ENCODE measurements at regions not wholly inside any gene's neighbourhood (a gene's known extent, or its start where the extent isn't known, plus 50 kb on each side); places are given as distances from the start of the nearest gene placed in this dataset.
"Not testable (repeated sequence)": the region's sequence is repeated elsewhere in the genome, so short reads cannot be mapped to it uniquely, and the experiment has no call there.

- no peaks in the 10 kb centered on the region for H3K4me1 ChIP-seq (ENCODE audit: insufficient read depth, low read length)
- no peaks in the 10 kb centered on the region for H3K27me3 ChIP-seq (ENCODE audit: insufficient read depth, low read length)
- H3K4me3 ChIP-seq (ENCODE audit: low read length) = no peak overlapping the region
- H3K9me3 ChIP-seq (ENCODE audit: low read depth, low read length) = no peaks in the 10 kb centered on the region
These were observed 642.3 kb downstream of the MAFB start for GRCh38 chr20:40046703-40047102.

GRCh38 chr20:40037511-40037910 is 651.5 kb downstream of the MAFB start:
- Histone ChIP-seq H3K4me3 (ENCODE audit: low read length) (no peak overlapping the region), H3K27me3 (ENCODE audit: insufficient read depth, low read length) (no peaks in the 10 kb centered on the region), H3K9me3 (ENCODE audit: low read depth, low read length) (no peaks in the 10 kb centered on the region), H3K4me1 (ENCODE audit: insufficient read depth, low read length) (no peaks in the 10 kb centered on the region)

DNA sequence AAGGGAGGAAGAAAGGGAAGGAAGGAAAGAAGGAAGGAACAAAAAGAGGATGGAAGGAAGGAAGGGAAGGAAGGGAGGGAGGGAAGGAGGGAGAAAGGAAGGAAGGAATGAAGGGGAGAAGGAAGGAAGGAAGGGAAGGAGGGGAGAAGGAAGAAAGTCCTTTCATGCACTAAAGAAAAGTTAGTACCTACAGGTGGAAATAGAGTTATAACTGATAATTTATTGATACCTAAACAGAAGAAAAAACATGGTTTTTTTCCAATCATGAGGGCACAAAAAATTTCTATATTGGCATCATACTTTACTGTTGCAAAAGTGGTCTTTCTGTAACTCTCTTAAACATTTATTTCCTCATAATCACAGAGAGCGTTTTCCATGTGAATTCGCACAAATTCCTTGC is 659.4 kb downstream of the MAFB start:
- Histone ChIP-seq H3K4me3 (ENCODE audit: low read length) (no peak overlapping the region), H3K4me1 (ENCODE audit: insufficient read depth, low read length) (no peaks in the 10 kb centered on the region), H3K9me3 (ENCODE audit: low read depth, low read length) (no peaks in the 10 kb centered on the region)

DNA sequence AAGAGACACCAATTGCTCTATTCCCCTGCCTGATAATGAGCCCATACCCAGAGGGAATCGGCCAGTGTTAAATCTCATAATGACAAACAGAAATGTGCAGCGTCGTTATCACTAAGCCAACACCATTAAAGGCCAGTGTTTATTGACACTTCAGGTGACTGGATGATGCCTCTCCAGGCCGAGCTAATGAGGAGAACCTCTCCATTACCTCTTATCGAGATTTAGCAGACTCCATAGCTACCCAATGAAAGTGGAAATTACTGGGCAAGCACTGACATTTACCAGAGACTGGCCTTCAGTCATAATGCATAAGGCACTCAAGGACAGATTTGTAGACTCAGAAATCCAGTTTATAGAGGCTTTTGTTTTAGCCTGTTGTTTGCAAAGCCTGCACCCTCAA is 669.5 kb downstream of the MAFB start:
- H3K9me3 ChIP-seq (ENCODE audit: low read depth, low read length) = no peaks in the 10 kb centered on the region
- H3K4me1 ChIP-seq (ENCODE audit: insufficient read depth, low read length) = no peaks in the 10 kb centered on the region
- no peak overlapping the region for H3K4me3 ChIP-seq (ENCODE audit: low read length)
- H3K27me3 ChIP-seq (ENCODE audit: insufficient read depth, low read length) = no peaks in the 10 kb centered on the region

More for the DNA sequence above, 659.4 kb downstream of the MAFB start:
- H3K27me3 ChIP-seq (ENCODE audit: insufficient read depth, low read length) = no peaks in the 10 kb centered on the region

GRCh38 chr20:40017765-40018164 is 671.3 kb downstream of the MAFB start:
- Histone ChIP-seq H3K4me1 (ENCODE audit: insufficient read depth, low read length) (no peaks in the 10 kb centered on the region), H3K4me3 (ENCODE audit: low read length) (no peak overlapping the region), H3K27me3 (ENCODE audit: insufficient read depth, low read length) (no peaks in the 10 kb centered on the region), H3K9me3 (ENCODE audit: low read depth, low read length) (no peaks in the 10 kb centered on the region)

DNA sequence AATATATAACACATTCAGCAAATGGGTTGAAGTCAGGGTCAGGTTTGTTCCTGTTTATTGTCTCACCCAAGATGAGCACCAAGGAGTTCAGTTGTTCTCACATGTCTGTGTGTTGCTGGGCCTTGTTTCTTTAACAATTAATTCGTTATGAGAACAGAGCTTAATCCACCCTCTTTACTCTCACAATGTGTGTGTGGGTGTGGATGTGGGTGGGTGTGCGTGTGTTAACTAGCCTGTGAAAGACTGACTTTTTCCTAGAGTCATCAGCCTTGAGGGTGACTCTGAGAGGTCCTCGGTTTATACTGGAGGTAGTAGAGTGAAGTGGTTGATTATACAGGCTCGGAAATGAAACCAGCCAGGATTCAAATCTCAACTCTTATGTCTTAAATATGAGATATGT is 672.1 kb downstream of the MAFB start:
- Histone ChIP-seq H3K9me3 (ENCODE audit: low read depth, low read length) (no peaks in the 10 kb centered on the region), H3K27me3 (ENCODE audit: insufficient read depth, low read length) (no peaks in the 10 kb centered on the region), H3K4me1 (ENCODE audit: insufficient read depth, low read length) (no peaks in the 10 kb centered on the region), H3K4me3 (ENCODE audit: low read length) (no peak overlapping the region)

GRCh38 chr20:40016392-40016791 is 672.6 kb downstream of the MAFB start:
- Histone ChIP-seq H3K4me1 (ENCODE audit: insufficient read depth, low read length) (no peaks in the 10 kb centered on the region), H3K9me3 (ENCODE audit: low read depth, low read length) (no peaks in the 10 kb centered on the region), H3K27me3 (ENCODE audit: insufficient read depth, low read length) (no peaks in the 10 kb centered on the region), H3K4me3 (ENCODE audit: low read length) (no peak overlapping the region)

- H3K4me1 ChIP-seq (ENCODE audit: insufficient read depth, low read length); H3K27me3 ChIP-seq (ENCODE audit: insufficient read depth, low read length); H3K4me3 ChIP-seq (ENCODE audit: low read length); H3K9me3 ChIP-seq (ENCODE audit: low read depth, low read length): not testable (repeated sequence)
These were observed 677.0 kb downstream of the MAFB start for GRCh38 chr20:40012026-40012425.

- H3K4me1 ChIP-seq (ENCODE audit: insufficient read depth, low read length) = no peaks in the 10 kb centered on the region
- no peak overlapping the region for H3K4me3 ChIP-seq (ENCODE audit: low read length)
- H3K27me3 ChIP-seq (ENCODE audit: insufficient read depth, low read length) = peaks cover 2% of the 10 kb centered on the region
- H3K9me3 ChIP-seq (ENCODE audit: low read depth, low read length) = no peaks in the 10 kb centered on the region
These were observed 678.6 kb downstream of the MAFB start for GRCh38 chr20:40010483-40010882.

- Histone ChIP-seq H3K9me3 (ENCODE audit: low read depth, low read length) (no peaks in the 10 kb centered on the region), H3K27me3 (ENCODE audit: insufficient read depth, low read length) (peaks cover 2% of the 10 kb centered on the region), H3K4me3 (ENCODE audit: low read length) (no peak overlapping the region), H3K4me1 (ENCODE audit: insufficient read depth, low read length) (no peaks in the 10 kb centered on the region)
These were observed 679.5 kb downstream of the MAFB start for GRCh38 chr20:40009542-40009941.

DNA sequence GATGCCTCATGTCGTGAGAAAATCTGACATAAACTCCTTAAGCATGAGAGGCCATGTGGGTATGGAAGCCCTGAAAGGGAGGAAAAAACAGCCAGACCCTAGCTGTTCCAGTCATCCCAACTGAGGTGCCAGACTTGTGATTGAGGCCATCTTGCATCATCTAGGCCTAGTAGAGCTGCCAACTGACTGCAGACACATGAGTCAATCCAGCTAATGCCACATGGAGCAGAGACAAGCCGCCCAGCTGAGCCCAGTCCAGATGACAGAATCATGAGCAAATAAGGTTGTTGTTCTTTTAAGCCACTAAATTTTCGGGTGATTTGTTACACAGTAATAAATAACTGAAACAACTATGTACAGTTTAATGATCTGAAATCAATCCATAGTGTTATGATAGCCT is 680.9 kb downstream of the MAFB start:
- Histone ChIP-seq H3K4me1 (ENCODE audit: insufficient read depth, low read length) (no peaks in the 10 kb centered on the region), H3K27me3 (ENCODE audit: insufficient read depth, low read length) (peaks cover 2% of the 10 kb centered on the region), H3K4me3 (ENCODE audit: low read length) (no peak overlapping the region), H3K9me3 (ENCODE audit: low read depth, low read length) (no peaks in the 10 kb centered on the region)

GRCh38 chr20:40006168-40006860 is 682.7 kb downstream of the MAFB start:
- H3K4me1 ChIP-seq (ENCODE audit: insufficient read depth, low read length) = no peaks in the 10 kb centered on the region
- no peak overlapping the region for H3K4me3 ChIP-seq (ENCODE audit: low read length)
- no peaks in the 10 kb centered on the region for H3K9me3 ChIP-seq (ENCODE audit: low read depth, low read length)
- peaks cover 2% of the 10 kb centered on the region for H3K27me3 ChIP-seq (ENCODE audit: insufficient read depth, low read length)

GRCh38 chr20:40004092-40004491 is 684.9 kb downstream of the MAFB start:
- H3K9me3 ChIP-seq (ENCODE audit: low read depth, low read length); H3K4me1 ChIP-seq (ENCODE audit: insufficient read depth, low read length); H3K4me3 ChIP-seq (ENCODE audit: low read length); H3K27me3 ChIP-seq (ENCODE audit: insufficient read depth, low read length): not testable (repeated sequence)

DNA sequence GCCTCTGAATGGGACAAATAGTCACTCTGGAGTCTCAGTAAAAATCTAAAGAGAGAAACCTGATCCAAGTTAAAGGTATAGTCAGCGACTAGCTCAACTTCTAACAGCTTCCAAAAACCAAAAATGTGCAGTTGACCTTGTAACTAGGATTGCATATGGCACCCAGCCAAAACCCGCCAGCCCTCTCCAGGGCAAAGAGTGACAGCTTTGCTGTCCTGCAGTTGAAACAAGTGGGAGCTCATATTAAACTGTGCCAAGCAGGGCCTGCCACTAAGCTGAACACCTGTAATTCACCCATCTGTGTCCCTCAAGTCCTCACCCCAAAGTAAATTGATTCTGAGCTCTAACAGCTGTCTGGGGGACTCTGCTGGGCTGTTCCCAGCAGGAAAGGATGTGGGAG is 695.3 kb downstream of the MAFB start:
- Histone ChIP-seq H3K27me3 (ENCODE audit: insufficient read depth, low read length) (no peaks in the 10 kb centered on the region), H3K4me1 (ENCODE audit: insufficient read depth, low read length) (no peaks in the 10 kb centered on the region), H3K4me3 (ENCODE audit: low read length) (no peak overlapping the region), H3K9me3 (ENCODE audit: low read depth, low read length) (peaks cover 6% of the 10 kb centered on the region)

DNA sequence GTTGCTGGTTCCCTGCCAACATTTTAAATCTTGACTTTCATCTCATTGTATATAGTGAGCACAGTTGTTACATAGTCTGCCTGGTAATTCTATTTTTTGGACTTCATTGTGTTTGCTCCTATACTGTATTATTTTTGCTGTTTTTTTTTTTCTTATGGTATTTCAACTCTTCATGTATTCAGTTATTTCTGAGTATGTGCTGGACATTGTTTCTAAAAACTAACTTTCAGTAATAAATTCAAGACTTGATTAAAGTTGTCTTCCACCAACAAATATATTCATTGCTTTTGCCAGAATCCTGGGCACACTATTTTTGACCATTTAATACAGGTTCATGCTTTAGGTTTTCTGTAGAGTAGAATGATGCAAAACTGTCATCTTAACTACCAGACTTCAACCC is 698.3 kb downstream of the MAFB start:
- Histone ChIP-seq H3K4me1 (ENCODE audit: insufficient read depth, low read length) (no peaks in the 10 kb centered on the region), H3K9me3 (ENCODE audit: low read depth, low read length) (peaks cover 6% of the 10 kb centered on the region), H3K27me3 (ENCODE audit: insufficient read depth, low read length) (no peaks in the 10 kb centered on the region), H3K4me3 (ENCODE audit: low read length) (no peak overlapping the region)

GRCh38 chr20:39988991-39989390 is 700.0 kb downstream of the MAFB start:
- H3K27me3 ChIP-seq (ENCODE audit: insufficient read depth, low read length) = no peaks in the 10 kb centered on the region

More at GRCh38 chr20:39988991-39989390, 700.0 kb downstream of the MAFB start:
- Histone ChIP-seq H3K4me3 (ENCODE audit: low read length) (no peak overlapping the region), H3K9me3 (ENCODE audit: low read depth, low read length) (peaks cover 6% of the 10 kb centered on the region), H3K4me1 (ENCODE audit: insufficient read depth, low read length) (no peaks in the 10 kb centered on the region)
